HL-60 (cell line): ENCODE measurements at regions not wholly inside any gene's neighbourhood (a gene's known extent, or its start where the extent isn't known, plus 50 kb on each side); places are given as distances from the start of the nearest gene placed in this dataset.

Source experiments
- DNase-seq, 2 experiments: peaks; one replicate each; pipeline ENCODE4 v3.0.0-alpha.2; 2010 to 2020; ENCODE audit warnings: low read depth in 1 of 2, low spot score in 1 of 2
- H3K27ac ChIP-seq: fragments of 250-450 bp; sonication (Bioruptor Pico); replicated peaks from 2 replicates; pipeline ENCODE4 v1.5.1; 2020; ENCODE audit warnings: mild to moderate bottlenecking, moderate library complexity
- H3K27me3 ChIP-seq: fragments of 250-450 bp; sonication (Bioruptor Pico); 2 replicates; pipeline ENCODE4 v1.5.1; 2021; ENCODE audit warnings: mild to moderate bottlenecking, moderate library complexity; ENCODE audit not compliant: insufficient read depth, poor library complexity, severe bottlenecking
- H3K4me3 ChIP-seq: replicated peaks from 2 replicates; pipeline ENCODE4 v1.5.1; 2011; ENCODE audit warnings: mild to moderate bottlenecking, control low read depth, low read length; ENCODE audit not compliant: insufficient read depth
- GABPA ChIP-seq: IDR thresholded peaks from 2 replicates; pipeline ENCODE4 v1.6.1; 2012; ENCODE audit warnings: low read depth
- POLR2AphosphoS5 ChIP-seq: IDR thresholded peaks from 2 replicates; pipeline ENCODE4 v1.6.1; 2012; ENCODE audit warnings: low read depth
- SPI1 ChIP-seq: IDR thresholded peaks from 2 replicates; pipeline ENCODE4 v1.6.1; 2012; ENCODE audit warnings: low read depth, mild to moderate bottlenecking, borderline replicate concordance
- TF ChIP-seq, protein P1 (sequence below): IDR thresholded peaks from one replicate; pipeline ENCODE4 v1.5.1; 2011; ENCODE audit warnings: low read length, control low read depth, inconsistent platforms; ENCODE audit not compliant: insufficient read depth
- TF ChIP-seq, protein P2 (sequence below): IDR thresholded peaks from 2 replicates; pipeline ENCODE4 v1.6.1; 2012; ENCODE audit warnings: low read depth; ENCODE audit not compliant: insufficient replicate concordance

DNA sequence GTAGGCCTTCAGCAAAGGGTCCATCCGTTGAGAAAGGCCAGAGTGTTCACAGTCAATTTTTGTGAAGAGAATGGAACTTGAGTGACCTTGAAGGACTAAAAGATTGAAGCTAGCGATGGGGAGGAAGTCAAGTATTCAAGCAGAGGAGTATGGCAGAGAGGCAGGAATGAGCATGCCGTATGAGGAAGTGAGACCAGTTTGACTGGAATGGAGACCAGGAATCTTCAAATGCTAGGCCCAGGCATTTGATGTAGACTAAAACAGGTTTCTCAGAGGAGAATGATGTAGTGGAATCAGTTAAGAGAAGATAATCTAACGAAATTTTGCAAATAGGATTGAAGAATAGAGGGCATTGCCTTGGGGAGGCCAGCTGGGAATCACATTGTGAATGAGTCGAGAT lies 90.4 kb upstream of the SEMA6A start:
- Histone ChIP-seq H3K27me3 (no peaks in the 10 kb centered on the region), H3K4me3 (no peak overlapping the region), H3K27ac (no peak overlapping the region)
- TF ChIP-seq, protein P1, sequence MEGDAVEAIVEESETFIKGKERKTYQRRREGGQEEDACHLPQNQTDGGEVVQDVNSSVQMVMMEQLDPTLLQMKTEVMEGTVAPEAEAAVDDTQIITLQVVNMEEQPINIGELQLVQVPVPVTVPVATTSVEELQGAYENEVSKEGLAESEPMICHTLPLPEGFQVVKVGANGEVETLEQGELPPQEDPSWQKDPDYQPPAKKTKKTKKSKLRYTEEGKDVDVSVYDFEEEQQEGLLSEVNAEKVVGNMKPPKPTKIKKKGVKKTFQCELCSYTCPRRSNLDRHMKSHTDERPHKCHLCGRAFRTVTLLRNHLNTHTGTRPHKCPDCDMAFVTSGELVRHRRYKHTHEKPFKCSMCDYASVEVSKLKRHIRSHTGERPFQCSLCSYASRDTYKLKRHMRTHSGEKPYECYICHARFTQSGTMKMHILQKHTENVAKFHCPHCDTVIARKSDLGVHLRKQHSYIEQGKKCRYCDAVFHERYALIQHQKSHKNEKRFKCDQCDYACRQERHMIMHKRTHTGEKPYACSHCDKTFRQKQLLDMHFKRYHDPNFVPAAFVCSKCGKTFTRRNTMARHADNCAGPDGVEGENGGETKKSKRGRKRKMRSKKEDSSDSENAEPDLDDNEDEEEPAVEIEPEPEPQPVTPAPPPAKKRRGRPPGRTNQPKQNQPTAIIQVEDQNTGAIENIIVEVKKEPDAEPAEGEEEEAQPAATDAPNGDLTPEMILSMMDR, result no peak
- no peak for TF ChIP-seq POLR2AphosphoS5
- TF ChIP-seq, protein P2, sequence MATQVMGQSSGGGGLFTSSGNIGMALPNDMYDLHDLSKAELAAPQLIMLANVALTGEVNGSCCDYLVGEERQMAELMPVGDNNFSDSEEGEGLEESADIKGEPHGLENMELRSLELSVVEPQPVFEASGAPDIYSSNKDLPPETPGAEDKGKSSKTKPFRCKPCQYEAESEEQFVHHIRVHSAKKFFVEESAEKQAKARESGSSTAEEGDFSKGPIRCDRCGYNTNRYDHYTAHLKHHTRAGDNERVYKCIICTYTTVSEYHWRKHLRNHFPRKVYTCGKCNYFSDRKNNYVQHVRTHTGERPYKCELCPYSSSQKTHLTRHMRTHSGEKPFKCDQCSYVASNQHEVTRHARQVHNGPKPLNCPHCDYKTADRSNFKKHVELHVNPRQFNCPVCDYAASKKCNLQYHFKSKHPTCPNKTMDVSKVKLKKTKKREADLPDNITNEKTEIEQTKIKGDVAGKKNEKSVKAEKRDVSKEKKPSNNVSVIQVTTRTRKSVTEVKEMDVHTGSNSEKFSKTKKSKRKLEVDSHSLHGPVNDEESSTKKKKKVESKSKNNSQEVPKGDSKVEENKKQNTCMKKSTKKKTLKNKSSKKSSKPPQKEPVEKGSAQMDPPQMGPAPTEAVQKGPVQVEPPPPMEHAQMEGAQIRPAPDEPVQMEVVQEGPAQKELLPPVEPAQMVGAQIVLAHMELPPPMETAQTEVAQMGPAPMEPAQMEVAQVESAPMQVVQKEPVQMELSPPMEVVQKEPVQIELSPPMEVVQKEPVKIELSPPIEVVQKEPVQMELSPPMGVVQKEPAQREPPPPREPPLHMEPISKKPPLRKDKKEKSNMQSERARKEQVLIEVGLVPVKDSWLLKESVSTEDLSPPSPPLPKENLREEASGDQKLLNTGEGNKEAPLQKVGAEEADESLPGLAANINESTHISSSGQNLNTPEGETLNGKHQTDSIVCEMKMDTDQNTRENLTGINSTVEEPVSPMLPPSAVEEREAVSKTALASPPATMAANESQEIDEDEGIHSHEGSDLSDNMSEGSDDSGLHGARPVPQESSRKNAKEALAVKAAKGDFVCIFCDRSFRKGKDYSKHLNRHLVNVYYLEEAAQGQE, result no peak
- no peak for TF ChIP-seq GABPA
- TF ChIP-seq SPI1, result no peak
- no peak for DNase-seq

DNA sequence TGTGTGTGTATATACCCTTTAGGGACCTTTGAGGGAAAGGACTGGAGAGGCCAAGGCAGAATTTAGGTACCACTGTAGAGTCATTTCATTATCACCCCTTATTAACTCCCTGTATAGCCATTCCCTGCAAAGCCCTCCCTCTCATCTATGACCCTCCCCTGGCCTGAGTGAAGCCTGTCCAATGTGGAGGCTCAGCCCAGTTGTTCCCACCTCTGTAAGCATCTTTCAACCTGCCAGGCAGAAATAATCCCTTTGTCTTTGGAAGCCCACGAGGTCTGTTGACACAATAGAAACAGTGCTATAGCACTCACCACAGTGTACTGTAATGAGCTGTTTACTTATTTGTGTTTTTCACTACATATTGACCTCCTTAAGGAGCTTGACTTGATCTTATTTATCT lies 88.5 kb upstream of the SEMA6A start:
- H3K27ac ChIP-seq, result no peak overlapping the region
- H3K27me3 ChIP-seq, result no peaks in the 10 kb centered on the region
- H3K4me3 ChIP-seq, result no peak overlapping the region
- TF ChIP-seq, protein P1, result no peak
- TF ChIP-seq, protein P2, result no peak
- no peak for TF ChIP-seq GABPA
- no peak for TF ChIP-seq SPI1
- TF ChIP-seq POLR2AphosphoS5, result no peak
- no peak for DNase-seq

- H3K4me3 ChIP-seq, result no peak overlapping the region
- TF ChIP-seq SPI1 (no peak), POLR2AphosphoS5 (no peak), GABPA (no peak)
- TF ChIP-seq, protein P2, result no peak
- TF ChIP-seq, protein P1, result no peak
- H3K27ac ChIP-seq, result no peak overlapping the region
- DNase-seq, result no peak
- no peaks in the 10 kb centered on the region for H3K27me3 ChIP-seq
These were observed 86.8 kb upstream of the SEMA6A start for GRCh38 chr5:116661419-116661818.
